Activated effector memory CD4-positive, alpha-beta T cell treated with anti-CD3 and anti-CD28 coated beads, Interleukin-2, amount 50 U/mL, for 16 hours (primary cell): ENCODE measurements at regions not wholly inside any gene's neighbourhood (a gene's known extent, or its start where the extent isn't known, plus 50 kb on each side); places are given as distances from the start of the nearest gene placed in this dataset.

Experiments
- DNase-seq: peaks from one replicate; pipeline ENCODE4 v3.0.0-alpha.2; 2020

- DNase-seq: no peak
Observed at GRCh38 chr7:57256637-57257375, 124.6 kb upstream of the ZNF479 start.

GRCh38 chr7:57274535-57275283 lies 142.5 kb upstream of the ZNF479 start:
- DNase-seq: no peak

GRCh38 chr7:57300747-57301146 lies 149.2 kb upstream of the ZNF716 start:
- no peak for DNase-seq

GRCh38 chr7:57305192-57305748 lies 144.7 kb upstream of the ZNF716 start:
- DNase-seq: no peak

- no peak for DNase-seq
Observed at GRCh38 chr7:57308631-57309408, 141.2 kb upstream of the ZNF716 start.

GRCh38 chr7:57327081-57327480 lies 122.9 kb upstream of the ZNF716 start:
- DNase-seq: no peak

- no peak for DNase-seq
Observed at GRCh38 chr7:57328457-57328856, 121.5 kb upstream of the ZNF716 start.

- no peak for DNase-seq
Observed at GRCh38 chr7:57328963-57329362, 121.0 kb upstream of the ZNF716 start.

- no peak for DNase-seq
Observed at GRCh38 chr7:57339198-57339944, 110.6 kb upstream of the ZNF716 start.

- no peak for DNase-seq
Observed at GRCh38 chr7:57342954-57343353, 107.0 kb upstream of the ZNF716 start.

- DNase-seq: no peak
Observed at GRCh38 chr7:57343901-57344622, 105.9 kb upstream of the ZNF716 start.

GRCh38 chr7:57344957-57345356 lies 105.0 kb upstream of the ZNF716 start:
- DNase-seq: no peak

GRCh38 chr7:57348646-57349269 lies 101.2 kb upstream of the ZNF716 start:
- DNase-seq: no peak

- no peak for DNase-seq
Observed at GRCh38 chr7:57354195-57354594, 95.8 kb upstream of the ZNF716 start.

GRCh38 chr7:57354679-57355338 lies 95.2 kb upstream of the ZNF716 start:
- DNase-seq: no peak

GRCh38 chr7:57361406-57361805 lies 88.6 kb upstream of the ZNF716 start:
- no peak for DNase-seq

- no peak for DNase-seq
Observed at GRCh38 chr7:57362868-57363267, 87.1 kb upstream of the ZNF716 start.

GRCh38 chr7:57363321-57363720 lies 86.7 kb upstream of the ZNF716 start:
- DNase-seq: no peak

GRCh38 chr7:57364933-57365710 lies 84.9 kb upstream of the ZNF716 start:
- DNase-seq: no peak

- DNase-seq: no peak
Observed at GRCh38 chr7:57367171-57367570, 82.8 kb upstream of the ZNF716 start.
